GM19043 (cell line): ENCODE measurements at regions not wholly inside any gene's neighbourhood (a gene's known extent, or its start where the extent isn't known, plus 50 kb on each side); places are given as distances from the start of the nearest gene placed in this dataset.
"Not testable (repeated sequence)": the region's sequence is repeated elsewhere in the genome, so short reads cannot be mapped to it uniquely, and the experiment has no call there.

Experiments
- ATAC-seq: cut with Tn5 transposase; IDR thresholded peaks from one replicate; pipeline ENCODE4 v1.9.1; 2021; ENCODE audit warnings: low read depth; ENCODE audit not compliant: unreplicated experiment

GRCh38 chrX:131219271-131219670 lies 69.8 kb downstream of the IGSF1 start:
- ATAC-seq, result no peak

GRCh38 chrX:131217989-131218388 lies 71.1 kb downstream of the IGSF1 start:
- ATAC-seq, result no peak

GRCh38 chrX:131216828-131217227 lies 72.3 kb downstream of the IGSF1 start:
- peak; percentile 67 for ATAC-seq

GRCh38 chrX:131213400-131213799 lies 75.7 kb downstream of the IGSF1 start:
- no peak for ATAC-seq

- no peak for ATAC-seq
Observed at GRCh38 chrX:131202766-131203165, 86.3 kb downstream of the IGSF1 start.

GRCh38 chrX:131201986-131202385 lies 87.1 kb downstream of the IGSF1 start:
- no peak for ATAC-seq

- ATAC-seq, result no peak
Observed at GRCh38 chrX:131199091-131199490, 90.0 kb downstream of the IGSF1 start.

- ATAC-seq, result no peak
Observed at GRCh38 chrX:131187206-131187605, 101.9 kb downstream of the IGSF1 start.

GRCh38 chrX:131170148-131170547 lies 112.0 kb downstream of the ARHGAP36 start:
- no peak for ATAC-seq

- not testable (repeated sequence) for ATAC-seq
Observed at GRCh38 chrX:131163645-131164044, 105.5 kb downstream of the ARHGAP36 start.

- not testable (repeated sequence) for ATAC-seq
Observed at GRCh38 chrX:131157656-131158055, 99.5 kb downstream of the ARHGAP36 start.

GRCh38 chrX:131146702-131147101 lies 88.6 kb downstream of the ARHGAP36 start:
- ATAC-seq, result no peak
